ENCODE measurements at regions not wholly inside any gene's neighbourhood (a gene's known extent, or its start where the extent isn't known, plus 50 kb on each side); places are given as distances from the start of the nearest gene placed in this dataset.
"Not testable (repeated sequence)": the region's sequence is repeated elsewhere in the genome, so short reads cannot be mapped to it uniquely, and the experiment has no call there.

GRCh38 chr3:163462446-163462845 is 1615.8 kb downstream of the SI start:
- no peak for DNase-seq (ENCODE audit: low spot score)

GRCh38 chr3:163450698-163451097 is 1627.6 kb downstream of the SI start:
- no peak for DNase-seq (ENCODE audit: low spot score)

- DNase-seq (ENCODE audit: low spot score), result no peak
Observed at GRCh38 chr3:163438760-163439159, 1639.5 kb downstream of the SI start.

- no peak for DNase-seq (ENCODE audit: low spot score)
Observed at GRCh38 chr3:163422671-163423070, 1655.6 kb downstream of the SI start.

GRCh38 chr3:163391407-163392181 is 1686.7 kb downstream of the SI start:
- no peak for DNase-seq (ENCODE audit: low spot score)

GRCh38 chr3:163384383-163384782 is 1693.9 kb downstream of the SI start:
- no peak for DNase-seq (ENCODE audit: low spot score)

- DNase-seq (ENCODE audit: low spot score), result no peak
Observed at GRCh38 chr3:163382183-163382582, 1696.1 kb downstream of the SI start.

- DNase-seq (ENCODE audit: low spot score), result no peak
Observed at GRCh38 chr3:163368168-163368567, 1710.1 kb downstream of the SI start.

GRCh38 chr3:163364717-163365116 is 1713.6 kb downstream of the SI start:
- no peak for DNase-seq (ENCODE audit: low spot score)

GRCh38 chr3:163362151-163362550 is 1716.1 kb downstream of the SI start:
- DNase-seq (ENCODE audit: low spot score), result no peak

- not testable (repeated sequence) for DNase-seq (ENCODE audit: low spot score)
Observed at GRCh38 chr3:163361357-163361878, 1716.9 kb downstream of the SI start.

- no peak for DNase-seq (ENCODE audit: low spot score)
Observed at GRCh38 chr3:163347944-163348343, 1730.4 kb downstream of the SI start.

GRCh38 chr3:163335429-163335828 is 1742.9 kb downstream of the SI start:
- DNase-seq (ENCODE audit: low spot score), result no peak

- no peak for DNase-seq (ENCODE audit: low spot score)
Observed at GRCh38 chr3:163328680-163329079, 1749.6 kb downstream of the SI start.

GRCh38 chr3:163327086-163327485 is 1751.2 kb downstream of the SI start:
- DNase-seq (ENCODE audit: low spot score), result no peak

- DNase-seq (ENCODE audit: low spot score), result no peak
Observed at GRCh38 chr3:163315786-163316185, 1762.5 kb downstream of the SI start.

- DNase-seq (ENCODE audit: low spot score), result no peak
Observed at GRCh38 chr3:163306405-163306804, 1771.9 kb downstream of the SI start.

- DNase-seq (ENCODE audit: low spot score), result no peak
Observed at GRCh38 chr3:163273694-163274093, 1777.1 kb downstream of the OTOL1 start.

GRCh38 chr3:163266731-163267130 is 1770.1 kb downstream of the OTOL1 start:
- no peak for DNase-seq (ENCODE audit: low spot score)

GRCh38 chr3:163261618-163262017 is 1765.0 kb downstream of the OTOL1 start:
- no peak for DNase-seq (ENCODE audit: low spot score)

GRCh38 chr3:163261056-163261455 is 1764.4 kb downstream of the OTOL1 start:
- no peak for DNase-seq (ENCODE audit: low spot score)

GRCh38 chr3:163218336-163218735 is 1721.7 kb downstream of the OTOL1 start:
- DNase-seq (ENCODE audit: low spot score), result no peak

GRCh38 chr3:163213838-163214237 is 1717.2 kb downstream of the OTOL1 start:
- no peak for DNase-seq (ENCODE audit: low spot score)

GRCh38 chr3:163196815-163197374 is 1700.3 kb downstream of the OTOL1 start:
- no peak for DNase-seq (ENCODE audit: low spot score)

Data from pons (tissue), 1 donor.